ENCODE measurements at regions not wholly inside any gene's neighbourhood (a gene's known extent, or its start where the extent isn't known, plus 50 kb on each side); places are given as distances from the start of the nearest gene placed in this dataset.

DNA sequence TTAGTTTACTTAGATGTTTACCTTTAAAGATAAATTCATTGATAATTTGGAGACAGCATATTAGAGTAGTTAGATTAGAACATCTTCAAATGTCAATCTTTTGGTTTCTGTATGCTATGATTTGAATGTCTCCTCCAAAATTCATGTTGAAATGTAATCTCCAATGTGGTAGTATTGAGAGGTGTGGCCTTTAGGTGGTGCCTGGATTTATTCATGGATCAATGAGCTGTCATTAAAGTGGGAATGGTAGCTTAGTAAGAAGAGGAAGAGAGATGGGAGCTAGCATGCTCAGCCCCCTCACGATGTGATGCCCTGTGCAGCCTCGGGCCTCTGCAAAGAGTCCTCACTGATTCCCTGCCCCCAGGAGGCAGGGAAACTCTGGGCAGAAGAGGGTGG, 133.6 kb upstream of the TUT7 start:
- Histone ChIP-seq H4K20me1 (ENCODE audit: control insufficient read depth, extremely low read depth, insufficient read depth, low read length) (no peaks in the 10 kb centered on the region), H3K36me3 (ENCODE audit: control insufficient read depth, insufficient read depth, low read length) (no peaks in the 10 kb centered on the region), H3K9me3 (ENCODE audit: control insufficient read depth, insufficient read depth, low read depth, low read length) (no peaks in the 10 kb centered on the region), H3K27me3 (ENCODE audit: control insufficient read depth, insufficient read depth, low read length) (no peaks in the 10 kb centered on the region), H3K4me1 (ENCODE audit: control insufficient read depth, extremely low read depth, insufficient read depth, low read length) (no peaks in the 10 kb centered on the region), H2AFZ (ENCODE audit: low read length) (no peak overlapping the region), H3K9ac (ENCODE audit: insufficient read depth, low read length) (no peak overlapping the region), H3K27ac (ENCODE audit: insufficient read depth, low read length) (no peak overlapping the region), H3K4me3 (replicated peaks in 1 of 4; ENCODE audit: control extremely low read depth in 1 of 4, insufficient read depth in 1 of 4, low read depth in 3 of 4, low read length in 4 of 4) (no peak overlapping the region), H3K79me2 (ENCODE audit: control insufficient read depth, insufficient read depth, low read length) (no peaks in the 10 kb centered on the region), H3K4me2 (ENCODE audit: extremely low read depth, insufficient read depth, low read length) (no peak overlapping the region)
- DNase-seq (ENCODE audit: low read depth in 2 of 2): no peak
- TF ChIP-seq EZH2 (IDR thresholded peaks at IDR 0.05; ENCODE audit: low read length, missing control alignments): no peak
- TF ChIP-seq, protein P1, sequence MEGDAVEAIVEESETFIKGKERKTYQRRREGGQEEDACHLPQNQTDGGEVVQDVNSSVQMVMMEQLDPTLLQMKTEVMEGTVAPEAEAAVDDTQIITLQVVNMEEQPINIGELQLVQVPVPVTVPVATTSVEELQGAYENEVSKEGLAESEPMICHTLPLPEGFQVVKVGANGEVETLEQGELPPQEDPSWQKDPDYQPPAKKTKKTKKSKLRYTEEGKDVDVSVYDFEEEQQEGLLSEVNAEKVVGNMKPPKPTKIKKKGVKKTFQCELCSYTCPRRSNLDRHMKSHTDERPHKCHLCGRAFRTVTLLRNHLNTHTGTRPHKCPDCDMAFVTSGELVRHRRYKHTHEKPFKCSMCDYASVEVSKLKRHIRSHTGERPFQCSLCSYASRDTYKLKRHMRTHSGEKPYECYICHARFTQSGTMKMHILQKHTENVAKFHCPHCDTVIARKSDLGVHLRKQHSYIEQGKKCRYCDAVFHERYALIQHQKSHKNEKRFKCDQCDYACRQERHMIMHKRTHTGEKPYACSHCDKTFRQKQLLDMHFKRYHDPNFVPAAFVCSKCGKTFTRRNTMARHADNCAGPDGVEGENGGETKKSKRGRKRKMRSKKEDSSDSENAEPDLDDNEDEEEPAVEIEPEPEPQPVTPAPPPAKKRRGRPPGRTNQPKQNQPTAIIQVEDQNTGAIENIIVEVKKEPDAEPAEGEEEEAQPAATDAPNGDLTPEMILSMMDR (conservative IDR thresholded peaks at IDR 0.05 in 1 of 2, IDR thresholded peaks at IDR 0.05 in 1 of 2; ENCODE audit: low read depth in 1 of 2, low read length in 2 of 2): no peak

DNA sequence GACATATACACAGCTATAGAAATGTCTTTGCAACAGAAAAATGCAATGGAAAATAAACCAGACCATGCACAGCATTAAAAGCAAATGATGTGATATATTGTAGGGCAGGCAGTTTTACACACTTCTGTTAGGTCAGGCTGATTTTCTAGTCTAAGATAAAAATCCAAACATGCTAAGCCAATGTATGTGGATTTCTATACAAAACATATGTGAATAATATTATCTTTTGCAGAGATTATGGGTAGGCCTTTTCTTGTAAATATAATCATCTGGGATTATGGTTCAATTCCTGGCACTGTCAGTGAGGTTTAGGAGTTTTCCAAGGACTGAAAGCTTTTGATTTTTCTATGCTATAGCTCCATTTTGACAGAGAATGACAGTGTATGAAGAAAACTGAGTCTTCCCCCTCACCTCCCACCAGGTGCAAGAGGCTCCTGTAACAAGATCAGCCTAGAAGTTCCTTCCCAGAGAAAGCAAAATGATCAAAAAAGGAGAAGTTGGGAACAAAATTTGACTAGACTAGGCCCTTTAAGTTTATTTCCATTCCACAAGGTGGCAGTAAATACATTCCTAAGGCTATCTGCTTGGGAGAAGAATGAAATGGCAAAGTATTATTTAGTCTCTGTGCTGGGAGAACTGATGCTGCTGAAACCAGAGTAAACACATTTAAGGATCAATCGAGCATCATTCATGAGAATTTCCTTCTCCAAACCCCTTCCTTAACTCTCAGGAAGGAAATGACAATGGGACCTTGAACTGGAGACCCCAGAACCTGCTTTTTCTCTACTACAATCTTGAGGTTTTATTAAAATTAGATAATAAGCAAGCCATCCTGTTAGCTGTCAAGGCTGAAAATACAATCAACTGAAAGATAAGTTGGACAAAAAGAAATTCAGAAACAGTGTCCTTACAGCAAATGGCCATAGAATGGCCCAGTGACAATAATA, 133.0 kb upstream of the TUT7 start:
- H2AFZ ChIP-seq (ENCODE audit: low read length): no peak overlapping the region
- DNase-seq (ENCODE audit: low read depth in 2 of 2): peak; percentile 46 to 85
- TF ChIP-seq EZH2 (IDR thresholded peaks at IDR 0.05; ENCODE audit: low read length, missing control alignments): no peak
- TF ChIP-seq, protein P1 (conservative IDR thresholded peaks at IDR 0.05 in 1 of 2, IDR thresholded peaks at IDR 0.05 in 1 of 2; ENCODE audit: low read depth in 1 of 2, low read length in 2 of 2): peak; percentile 55 to 61

DNA sequence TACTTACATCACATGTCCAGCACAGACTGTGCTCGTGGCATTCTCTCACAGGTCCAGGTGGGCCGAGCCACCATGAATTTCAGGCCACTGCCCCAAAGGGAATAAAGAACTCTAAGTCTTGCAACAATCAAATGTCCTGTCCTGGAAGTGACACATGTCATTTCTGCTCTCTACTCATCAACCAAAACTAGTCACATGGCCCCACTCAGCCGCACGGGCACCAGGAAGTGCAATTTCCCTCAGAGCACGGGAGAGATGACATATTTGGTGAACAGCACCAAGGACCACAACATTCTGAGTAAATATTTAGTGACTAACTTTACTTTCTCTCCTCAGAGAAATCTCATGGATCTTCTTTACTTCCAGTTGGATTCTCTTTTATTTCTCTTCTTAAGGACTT, 131.1 kb upstream of the TUT7 start:
- Histone ChIP-seq H3K27me3 (ENCODE audit: control insufficient read depth, insufficient read depth, low read length) (no peaks in the 10 kb centered on the region), H2AFZ (ENCODE audit: low read length) (no peak overlapping the region), H3K4me3 (replicated peaks in 1 of 4; ENCODE audit: control extremely low read depth in 1 of 4, insufficient read depth in 1 of 4, low read depth in 3 of 4, low read length in 4 of 4) (no peak overlapping the region), H4K20me1 (ENCODE audit: control insufficient read depth, extremely low read depth, insufficient read depth, low read length) (no peaks in the 10 kb centered on the region), H3K9ac (ENCODE audit: insufficient read depth, low read length) (no peak overlapping the region), H3K4me1 (ENCODE audit: control insufficient read depth, extremely low read depth, insufficient read depth, low read length) (no peaks in the 10 kb centered on the region), H3K79me2 (ENCODE audit: control insufficient read depth, insufficient read depth, low read length) (no peaks in the 10 kb centered on the region), H3K4me2 (ENCODE audit: extremely low read depth, insufficient read depth, low read length) (no peak overlapping the region), H3K9me3 (ENCODE audit: control insufficient read depth, insufficient read depth, low read depth, low read length) (no peaks in the 10 kb centered on the region), H3K36me3 (ENCODE audit: control insufficient read depth, insufficient read depth, low read length) (no peaks in the 10 kb centered on the region), H3K27ac (ENCODE audit: insufficient read depth, low read length) (no peak overlapping the region)
- no peak for DNase-seq (ENCODE audit: low read depth in 2 of 2)
- TF ChIP-seq, protein P1 (conservative IDR thresholded peaks at IDR 0.05 in 1 of 2, IDR thresholded peaks at IDR 0.05 in 1 of 2; ENCODE audit: low read depth in 1 of 2, low read length in 2 of 2): no peak
- TF ChIP-seq EZH2 (IDR thresholded peaks at IDR 0.05; ENCODE audit: low read length, missing control alignments): no peak

More for the DNA sequence above, 133.0 kb upstream of the TUT7 start:
- H3K79me2 ChIP-seq (ENCODE audit: control insufficient read depth, insufficient read depth, low read length): no peaks in the 10 kb centered on the region
- no peaks in the 10 kb centered on the region for H3K9me3 ChIP-seq (ENCODE audit: control insufficient read depth, insufficient read depth, low read depth, low read length)
- H3K36me3 ChIP-seq (ENCODE audit: control insufficient read depth, insufficient read depth, low read length): no peaks in the 10 kb centered on the region
- no peaks in the 10 kb centered on the region for H3K4me1 ChIP-seq (ENCODE audit: control insufficient read depth, extremely low read depth, insufficient read depth, low read length)
- H3K27me3 ChIP-seq (ENCODE audit: control insufficient read depth, insufficient read depth, low read length): no peaks in the 10 kb centered on the region
- no peaks in the 10 kb centered on the region for H4K20me1 ChIP-seq (ENCODE audit: control insufficient read depth, extremely low read depth, insufficient read depth, low read length)
- H3K4me3 ChIP-seq (replicated peaks in 1 of 4; ENCODE audit: control extremely low read depth in 1 of 4, insufficient read depth in 1 of 4, low read depth in 3 of 4, low read length in 4 of 4): no peak overlapping the region
- no peak overlapping the region for H3K4me2 ChIP-seq (ENCODE audit: extremely low read depth, insufficient read depth, low read length)
- H3K27ac ChIP-seq (ENCODE audit: insufficient read depth, low read length): no peak overlapping the region
- H3K9ac ChIP-seq (ENCODE audit: insufficient read depth, low read length): no peak overlapping the region

Measured in fibroblast of lung (primary cell).